ENCODE measurements at regions not wholly inside any gene's neighbourhood (a gene's known extent, or its start where the extent isn't known, plus 50 kb on each side); places are given as distances from the start of the nearest gene placed in this dataset.
"Not testable (repeated sequence)": the region's sequence is repeated elsewhere in the genome, so short reads cannot be mapped to it uniquely, and the experiment has no call there.

DNA sequence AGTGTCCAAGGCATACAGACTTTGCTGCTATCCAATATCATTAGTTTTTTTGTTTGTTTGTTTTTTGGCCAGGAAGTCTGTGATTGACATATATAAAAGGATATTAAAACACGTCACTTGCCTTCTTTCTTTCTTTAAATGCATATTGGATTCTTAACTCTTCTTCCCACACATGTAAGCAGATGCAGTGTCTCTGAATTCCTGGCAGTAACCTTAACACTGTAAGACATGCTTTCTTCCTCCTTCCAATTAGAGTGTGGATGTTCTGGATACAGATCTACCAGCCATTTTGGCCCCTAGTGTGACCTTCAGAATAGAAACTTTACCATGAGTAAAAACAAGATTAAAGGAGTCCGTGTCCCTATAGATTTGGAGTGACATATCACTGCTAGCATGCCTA lies 967.4 kb upstream of the PRR20A start:
- Mint-ChIP-seq H3K4me1 (ENCODE audit: low read depth) (no peaks in the 10 kb centered on the region), H3K27me3 (no peaks in the 10 kb centered on the region), H3K36me3 (ENCODE audit: low read depth) (no peaks in the 10 kb centered on the region), H3K9me3 (peaks cover 19% of the 10 kb centered on the region), H3K27ac (no peak overlapping the region), H3K4me3 (no peak overlapping the region)
- no peak for DNase-seq
- CTCF ChIA-PET: no interaction called here
- no peak for ATAC-seq
- TF ChIP-seq, protein P1, sequence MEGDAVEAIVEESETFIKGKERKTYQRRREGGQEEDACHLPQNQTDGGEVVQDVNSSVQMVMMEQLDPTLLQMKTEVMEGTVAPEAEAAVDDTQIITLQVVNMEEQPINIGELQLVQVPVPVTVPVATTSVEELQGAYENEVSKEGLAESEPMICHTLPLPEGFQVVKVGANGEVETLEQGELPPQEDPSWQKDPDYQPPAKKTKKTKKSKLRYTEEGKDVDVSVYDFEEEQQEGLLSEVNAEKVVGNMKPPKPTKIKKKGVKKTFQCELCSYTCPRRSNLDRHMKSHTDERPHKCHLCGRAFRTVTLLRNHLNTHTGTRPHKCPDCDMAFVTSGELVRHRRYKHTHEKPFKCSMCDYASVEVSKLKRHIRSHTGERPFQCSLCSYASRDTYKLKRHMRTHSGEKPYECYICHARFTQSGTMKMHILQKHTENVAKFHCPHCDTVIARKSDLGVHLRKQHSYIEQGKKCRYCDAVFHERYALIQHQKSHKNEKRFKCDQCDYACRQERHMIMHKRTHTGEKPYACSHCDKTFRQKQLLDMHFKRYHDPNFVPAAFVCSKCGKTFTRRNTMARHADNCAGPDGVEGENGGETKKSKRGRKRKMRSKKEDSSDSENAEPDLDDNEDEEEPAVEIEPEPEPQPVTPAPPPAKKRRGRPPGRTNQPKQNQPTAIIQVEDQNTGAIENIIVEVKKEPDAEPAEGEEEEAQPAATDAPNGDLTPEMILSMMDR (IDR thresholded peaks at IDR 0.05): no peak
- POLR2A ChIA-PET: no interaction called here
- intact Hi-C loops (cut with micrococcal nuclease): no loop called here

DNA sequence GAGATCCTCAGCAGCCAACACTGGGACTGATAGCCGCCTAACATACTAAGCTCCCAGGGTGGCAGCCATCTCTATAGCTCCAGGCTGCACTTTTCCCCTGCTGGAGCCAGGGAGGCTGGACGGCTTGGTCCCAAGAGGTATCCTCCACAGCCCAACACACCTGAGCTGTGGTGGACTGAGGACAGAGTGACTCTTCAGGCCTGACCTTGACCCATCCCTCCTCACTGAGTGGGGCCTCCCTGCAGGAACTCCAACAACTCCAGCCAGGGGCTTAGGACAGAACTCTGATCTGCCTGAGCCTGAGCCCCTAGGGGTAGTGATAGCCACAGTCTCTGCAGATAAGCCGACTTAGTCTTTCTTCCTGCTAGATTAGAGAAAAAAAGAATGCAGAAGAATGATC lies 958.1 kb upstream of the PRR20A start:
- Mint-ChIP-seq H3K27me3 (no peaks in the 10 kb centered on the region), H3K27ac (no peak overlapping the region), H3K4me3 (no peak overlapping the region), H3K4me1 (ENCODE audit: low read depth) (no peaks in the 10 kb centered on the region), H3K36me3 (ENCODE audit: low read depth) (no peaks in the 10 kb centered on the region), H3K9me3 (peaks cover 14% of the 10 kb centered on the region)
- ChIA-PET CTCF (no interaction called here), POLR2A (no interaction called here)
- no peak for DNase-seq
- ATAC-seq: no peak
- TF ChIP-seq, protein P1 (IDR thresholded peaks at IDR 0.05): no peak
- intact Hi-C loops (cut with micrococcal nuclease): no loop called here

DNA sequence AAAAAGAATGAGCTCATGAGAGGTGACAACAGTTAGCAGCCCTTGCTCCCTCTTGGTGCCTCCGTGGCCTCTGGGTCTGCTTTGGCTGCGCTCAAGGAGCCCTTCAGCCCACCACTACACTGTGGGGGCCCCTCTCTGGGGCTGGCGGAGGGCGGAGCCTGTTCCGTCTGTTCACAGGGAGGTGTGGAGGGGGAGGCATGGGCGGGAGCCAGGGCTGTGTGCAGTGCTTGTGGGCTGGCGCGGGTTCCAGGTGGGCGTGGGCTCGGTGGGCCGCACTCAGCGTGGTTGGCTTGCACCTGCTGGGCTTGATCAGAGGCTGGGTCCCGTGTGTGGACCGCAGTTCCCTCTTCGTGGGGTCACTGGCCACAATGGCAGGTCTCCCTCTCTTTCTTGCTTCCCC lies 953.4 kb upstream of the PRR20A start:
- no peak for ATAC-seq

DNA sequence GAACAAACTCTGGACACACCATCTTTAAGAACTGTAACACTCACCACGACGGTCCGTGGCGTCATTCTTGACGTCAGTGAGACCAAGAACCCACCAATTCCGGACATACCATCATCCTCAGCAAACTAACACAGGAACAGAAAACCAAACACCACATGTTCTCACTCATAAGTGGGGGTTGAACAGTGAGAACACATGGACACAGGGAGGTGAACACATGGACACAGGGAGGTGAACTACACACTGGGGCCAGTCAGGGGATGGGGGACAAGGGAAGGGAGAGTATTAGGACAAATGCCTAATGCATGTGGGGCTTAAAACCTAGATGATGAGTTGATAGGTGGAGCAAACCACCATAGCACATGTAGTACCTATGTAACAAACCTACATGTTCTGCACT lies 952.1 kb upstream of the PRR20A start:
- H3K27me3 Mint-ChIP-seq; DNase-seq; H3K4me1 Mint-ChIP-seq (ENCODE audit: low read depth); intact Hi-C loops (cut with micrococcal nuclease); POLR2A ChIA-PET; CTCF ChIA-PET; H3K4me3 Mint-ChIP-seq; ATAC-seq; H3K36me3 Mint-ChIP-seq (ENCODE audit: low read depth); H3K27ac Mint-ChIP-seq: not testable (repeated sequence)
- peaks cover 12% of the 10 kb centered on the region for H3K9me3 Mint-ChIP-seq

More for the DNA sequence above, 953.4 kb upstream of the PRR20A start:
- Mint-ChIP-seq H3K4me1 (ENCODE audit: low read depth) (no peaks in the 10 kb centered on the region), H3K4me3 (no peak overlapping the region), H3K27me3 (no peaks in the 10 kb centered on the region), H3K36me3 (ENCODE audit: low read depth) (no peaks in the 10 kb centered on the region), H3K27ac (no peak overlapping the region), H3K9me3 (peaks cover 16% of the 10 kb centered on the region)
- ChIA-PET CTCF (interaction anchor here (0.6 kb wide), 1 partner anchor 106 kb away, joined by 3 read pairs; no protein-coding TSS in a partner anchor), POLR2A (no interaction called here)
- TF ChIP-seq, protein P1 (IDR thresholded peaks at IDR 0.05): no peak
- DNase-seq: no peak
- intact Hi-C loops (cut with micrococcal nuclease): no loop called here

DNA sequence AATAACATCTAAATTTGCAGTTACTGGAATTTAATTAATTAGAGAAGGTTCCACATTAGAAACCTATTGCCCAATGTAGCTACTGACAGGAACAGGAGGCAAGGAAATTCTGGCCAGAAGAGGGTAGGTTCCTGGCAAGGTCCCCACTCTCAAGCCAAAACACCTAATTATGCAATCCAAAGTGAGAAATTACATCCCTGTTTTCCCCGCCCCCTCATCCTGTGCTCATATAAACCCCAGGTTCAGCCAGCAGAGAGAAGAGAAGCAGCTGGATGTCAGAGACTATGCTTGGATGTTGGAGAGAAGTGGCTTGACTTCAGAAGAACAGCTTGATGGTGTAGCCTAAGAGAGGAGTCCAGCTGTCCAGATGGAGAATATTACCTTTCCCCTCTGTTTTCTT lies 951.3 kb upstream of the PRR20A start:
- Mint-ChIP-seq H3K9me3 (peaks cover 10% of the 10 kb centered on the region), H3K27ac (no peak overlapping the region), H3K27me3 (no peaks in the 10 kb centered on the region), H3K4me1 (ENCODE audit: low read depth) (no peaks in the 10 kb centered on the region), H3K36me3 (ENCODE audit: low read depth) (no peaks in the 10 kb centered on the region), H3K4me3 (no peak overlapping the region)
- ATAC-seq (no peak), DNase-seq (no peak)
- TF ChIP-seq, protein P1 (IDR thresholded peaks at IDR 0.05): no peak
- intact Hi-C loops (cut with micrococcal nuclease): no loop called here
- POLR2A ChIA-PET: no interaction called here
- CTCF ChIA-PET: no interaction called here

DNA sequence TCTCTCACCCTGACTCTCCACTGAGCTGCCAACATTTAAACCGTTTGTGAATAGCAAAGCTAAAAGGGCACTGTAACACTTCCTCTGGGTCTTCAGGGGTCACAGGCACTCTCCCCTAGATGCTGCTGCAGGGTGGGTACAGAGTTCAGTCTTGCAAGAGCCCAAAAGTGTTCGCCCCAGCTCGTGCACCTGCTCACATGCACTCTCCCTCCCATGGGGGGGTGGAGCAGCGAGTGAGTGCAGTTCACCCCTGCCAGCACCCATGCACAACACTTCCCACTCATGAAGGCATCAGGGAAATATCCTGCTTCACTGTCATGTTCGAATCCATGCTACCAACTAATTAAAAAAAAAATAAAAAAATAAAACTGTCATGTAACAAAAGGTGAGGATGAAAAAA lies 950.7 kb upstream of the PRR20A start:
- no peak overlapping the region for H3K4me3 Mint-ChIP-seq
- TF ChIP-seq, protein P1 (IDR thresholded peaks at IDR 0.05): no peak
- POLR2A ChIA-PET: no interaction called here
- DNase-seq (no peak), ATAC-seq (no peak)
- no peak overlapping the region for H3K27ac Mint-ChIP-seq
- CTCF ChIA-PET: no interaction called here
- no peaks in the 10 kb centered on the region for H3K4me1 Mint-ChIP-seq (ENCODE audit: low read depth)
- intact Hi-C loops (cut with micrococcal nuclease): no loop called here
- H3K27me3 Mint-ChIP-seq: no peaks in the 10 kb centered on the region
- peaks cover 12% of the 10 kb centered on the region for H3K9me3 Mint-ChIP-seq
- H3K36me3 Mint-ChIP-seq (ENCODE audit: low read depth): no peaks in the 10 kb centered on the region
